Stromal cell of bone marrow (primary cell): ENCODE measurements at regions not wholly inside any gene's neighbourhood (a gene's known extent, or its start where the extent isn't known, plus 50 kb on each side); places are given as distances from the start of the nearest gene placed in this dataset.

Source experiments
- DNase-seq: peaks from one replicate; pipeline ENCODE4 v3.0.0-alpha.2; 2012; ENCODE audit warnings: low read depth

DNA sequence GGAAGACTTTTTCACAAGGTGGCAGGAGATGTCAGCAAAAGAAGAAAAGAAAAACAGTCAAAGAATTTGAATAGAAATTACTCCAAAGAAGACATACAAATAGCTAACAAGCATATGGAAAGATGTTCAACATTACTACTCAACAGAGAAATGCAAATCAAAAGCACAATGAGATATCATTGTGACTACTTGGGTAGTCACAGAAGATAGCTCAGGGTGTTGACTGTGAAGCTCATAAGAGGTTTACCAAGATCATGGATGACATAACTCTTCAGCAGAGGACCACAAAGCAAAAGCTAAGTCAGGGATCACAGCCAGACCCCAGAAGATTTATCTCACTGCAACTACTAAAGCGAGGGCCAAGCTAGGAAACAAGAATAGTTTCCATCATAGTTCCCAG, 53.0 kb upstream of the TANK start:
- DNase-seq = no peak
